22Rv1 (cell line): ENCODE measurements at regions not wholly inside any gene's neighbourhood (a gene's known extent, or its start where the extent isn't known, plus 50 kb on each side); places are given as distances from the start of the nearest gene placed in this dataset.

ENCODE experiments used
- H3K27ac ChIP-seq: fragments of 450-650 bp; 2 replicates; pipeline ENCODE4 v1.5.1; 2017
- CTCF ChIP-seq: fragments of 450-650 bp; IDR thresholded peaks from 2 replicates; pipeline ENCODE4 v1.5.1; 2017; ENCODE audit warnings: mild to moderate bottlenecking
- ZFX ChIP-seq: fragments of 450-650 bp; IDR thresholded peaks from 2 replicates; pipeline ENCODE4 v1.6.1; 2017; ENCODE audit warnings: antibody characterized with exemption, borderline replicate concordance

GRCh38 chr1:30509670-30510069 is 213.7 kb downstream of the MATN1 start:
- no peak overlapping the region for H3K27ac ChIP-seq
- TF ChIP-seq CTCF (no peak), ZFX (no peak)

GRCh38 chr1:30508611-30509010 is 214.8 kb downstream of the MATN1 start:
- TF ChIP-seq ZFX (no peak), CTCF (no peak)
- no peak overlapping the region for H3K27ac ChIP-seq

- no peak overlapping the region for H3K27ac ChIP-seq
- no peak for TF ChIP-seq ZFX
- TF ChIP-seq CTCF = no peak
Measured at GRCh38 chr1:30508175-30508448, 215.3 kb downstream of the MATN1 start.

- no peak overlapping the region for H3K27ac ChIP-seq
- no peak for TF ChIP-seq ZFX
- no peak for TF ChIP-seq CTCF
Measured at GRCh38 chr1:30507401-30508174, 215.8 kb downstream of the MATN1 start.

- no peak for TF ChIP-seq CTCF
- no peak for TF ChIP-seq ZFX
- H3K27ac ChIP-seq = no peak overlapping the region
Measured at GRCh38 chr1:30507016-30507312, 216.4 kb downstream of the MATN1 start.

GRCh38 chr1:30506291-30507015 is 216.9 kb downstream of the MATN1 start:
- no peak for TF ChIP-seq ZFX
- TF ChIP-seq CTCF = no peak
- no peak overlapping the region for H3K27ac ChIP-seq

GRCh38 chr1:30505853-30506252 is 217.5 kb downstream of the MATN1 start:
- no peak for TF ChIP-seq ZFX
- TF ChIP-seq CTCF = no peak
- H3K27ac ChIP-seq = no peak overlapping the region
